ENCODE measurements at regions not wholly inside any gene's neighbourhood (a gene's known extent, or its start where the extent isn't known, plus 50 kb on each side); places are given as distances from the start of the nearest gene placed in this dataset.

DNA sequence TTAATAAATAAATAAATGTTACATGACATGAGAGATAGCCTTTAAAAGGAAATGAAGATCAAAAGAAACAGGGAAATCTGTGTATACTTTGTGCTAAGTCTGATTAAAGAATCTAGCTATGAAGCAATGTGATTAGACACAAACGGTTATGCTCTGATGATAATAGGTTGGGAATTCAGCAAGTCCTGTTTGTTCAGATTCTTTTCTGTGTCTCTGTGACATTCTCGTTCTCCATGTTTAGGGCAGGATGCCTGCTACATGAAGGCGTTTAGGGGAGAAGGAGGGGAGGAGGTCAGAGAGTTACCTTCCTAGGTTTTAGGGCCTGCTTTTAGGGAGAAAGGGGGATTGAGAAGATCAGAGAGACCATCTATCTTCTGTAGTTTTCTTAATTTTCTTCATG lies 555.3 kb downstream of the DNAJB9 start (continued):
- TF ChIP-seq, protein P1, sequence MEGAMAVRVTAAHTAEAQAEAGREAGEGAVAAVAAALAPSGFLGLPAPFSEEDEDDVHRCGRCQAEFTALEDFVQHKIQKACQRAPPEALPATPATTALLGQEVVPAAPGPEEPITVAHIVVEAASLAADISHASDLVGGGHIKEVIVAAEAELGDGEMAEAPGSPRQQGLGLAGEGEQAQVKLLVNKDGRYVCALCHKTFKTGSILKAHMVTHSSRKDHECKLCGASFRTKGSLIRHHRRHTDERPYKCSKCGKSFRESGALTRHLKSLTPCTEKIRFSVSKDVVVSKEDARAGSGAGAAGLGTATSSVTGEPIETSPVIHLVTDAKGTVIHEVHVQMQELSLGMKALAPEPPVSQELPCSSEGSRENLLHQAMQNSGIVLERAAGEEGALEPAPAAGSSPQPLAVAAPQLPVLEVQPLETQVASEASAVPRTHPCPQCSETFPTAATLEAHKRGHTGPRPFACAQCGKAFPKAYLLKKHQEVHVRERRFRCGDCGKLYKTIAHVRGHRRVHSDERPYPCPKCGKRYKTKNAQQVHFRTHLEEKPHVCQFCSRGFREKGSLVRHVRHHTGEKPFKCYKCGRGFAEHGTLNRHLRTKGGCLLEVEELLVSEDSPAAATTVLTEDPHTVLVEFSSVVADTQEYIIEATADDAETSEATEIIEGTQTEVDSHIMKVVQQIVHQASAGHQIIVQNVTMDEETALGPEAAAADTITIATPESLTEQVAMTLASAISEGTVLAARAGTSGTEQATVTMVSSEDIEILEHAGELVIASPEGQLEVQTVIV (IDR thresholded peaks at IDR 0.05; ENCODE audit: borderline replicate concordance, partially characterized antibody), result no peak
- TF ChIP-seq BACH1 (IDR thresholded peaks at IDR 0.05; ENCODE audit: borderline replicate concordance) (no peak), TCF12 (IDR thresholded peaks at IDR 0.05; ENCODE audit: low read depth, low read length) (no peak), NR2F1 (conservative IDR thresholded peaks at IDR 0.05) (no peak), PML (IDR thresholded peaks at IDR 0.05; ENCODE audit: low read length) (no peak)

DNA sequence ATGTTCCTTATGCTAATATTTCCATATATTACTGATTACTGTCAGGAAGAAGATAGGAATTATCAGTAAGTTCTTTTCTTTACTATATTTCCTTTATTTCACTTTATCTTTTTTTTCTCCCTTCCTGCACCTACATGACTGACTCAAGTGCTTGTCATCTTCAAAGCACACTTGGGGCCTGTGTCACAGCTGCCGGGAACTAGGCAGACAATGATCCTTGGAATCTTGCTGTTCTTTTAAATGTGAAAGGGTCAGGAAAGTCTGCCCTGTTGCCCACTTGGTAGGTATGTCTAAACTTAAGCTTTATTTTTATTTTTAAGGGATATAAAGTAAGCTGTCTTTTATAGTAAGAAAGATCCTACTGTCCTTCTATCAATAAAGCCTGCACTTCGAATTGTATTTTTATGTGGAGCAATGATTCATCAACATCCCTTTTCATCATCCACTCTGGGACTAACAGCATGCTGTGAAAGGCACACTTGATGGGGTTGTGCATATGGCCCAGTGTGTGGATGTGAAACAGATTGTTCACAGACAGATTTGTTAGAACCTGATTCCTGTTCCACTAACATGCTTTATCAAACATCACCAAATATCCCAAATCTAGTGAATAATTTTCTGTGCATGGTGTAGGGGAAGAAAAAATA lies 556.9 kb downstream of the DNAJB9 start:
- no peak overlapping the region for H3K4me3 ChIP-seq
- RAD21 ChIA-PET (ENCODE audit: unreplicated experiment), result no interaction called here
- no peaks in the 10 kb centered on the region for H3K36me3 ChIP-seq (ENCODE audit: control insufficient read depth in 2 of 2, insufficient read depth in 2 of 2, low read length in 1 of 2)
- in situ Hi-C loops (cut with MboI) (no loop called here), intact Hi-C loops (cut with micrococcal nuclease; ENCODE audit: unreplicated experiment) (no loop called here)
- TF ChIP-seq NFYA (IDR thresholded peaks at IDR 0.05; ENCODE audit: borderline replicate concordance, low read depth, low read length), result no peak
- TF ChIP-seq CBFB (IDR thresholded peaks at IDR 0.05; ENCODE audit: low read depth), result no peak
- TF ChIP-seq NR2F1 (conservative IDR thresholded peaks at IDR 0.05), result no peak
- TF ChIP-seq ZNF24 (IDR thresholded peaks at IDR 0.05), result no peak
- TF ChIP-seq NFYB (IDR thresholded peaks at IDR 0.05; ENCODE audit: insufficient read depth, low read depth, low read length), result no peak
- no peak for TF ChIP-seq ZNF217 (IDR thresholded peaks at IDR 0.05)
- TF ChIP-seq ZZZ3 (IDR thresholded peaks at IDR 0.05; ENCODE audit: control insufficient read depth, insufficient read length, low read depth), result no peak
- no peak for TF ChIP-seq SIN3A (IDR thresholded peaks at IDR 0.05; ENCODE audit: low read depth, low read length)
- TF ChIP-seq BHLHE40 (IDR thresholded peaks at IDR 0.05; ENCODE audit: borderline replicate concordance in 1 of 2, low read depth in 2 of 2, low read length in 1 of 2), result no peak
- TF ChIP-seq, protein P2, sequence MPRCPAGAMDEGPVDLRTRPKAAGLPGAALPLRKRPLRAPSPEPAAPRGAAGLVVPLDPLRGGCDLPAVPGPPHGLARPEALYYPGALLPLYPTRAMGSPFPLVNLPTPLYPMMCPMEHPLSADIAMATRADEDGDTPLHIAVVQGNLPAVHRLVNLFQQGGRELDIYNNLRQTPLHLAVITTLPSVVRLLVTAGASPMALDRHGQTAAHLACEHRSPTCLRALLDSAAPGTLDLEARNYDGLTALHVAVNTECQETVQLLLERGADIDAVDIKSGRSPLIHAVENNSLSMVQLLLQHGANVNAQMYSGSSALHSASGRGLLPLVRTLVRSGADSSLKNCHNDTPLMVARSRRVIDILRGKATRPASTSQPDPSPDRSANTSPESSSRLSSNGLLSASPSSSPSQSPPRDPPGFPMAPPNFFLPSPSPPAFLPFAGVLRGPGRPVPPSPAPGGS (IDR thresholded peaks at IDR 0.05; ENCODE audit: borderline replicate concordance, insufficient read depth, low read depth, low read length, poor library complexity, severe bottlenecking), result no peak
- TF ChIP-seq, protein P3, sequence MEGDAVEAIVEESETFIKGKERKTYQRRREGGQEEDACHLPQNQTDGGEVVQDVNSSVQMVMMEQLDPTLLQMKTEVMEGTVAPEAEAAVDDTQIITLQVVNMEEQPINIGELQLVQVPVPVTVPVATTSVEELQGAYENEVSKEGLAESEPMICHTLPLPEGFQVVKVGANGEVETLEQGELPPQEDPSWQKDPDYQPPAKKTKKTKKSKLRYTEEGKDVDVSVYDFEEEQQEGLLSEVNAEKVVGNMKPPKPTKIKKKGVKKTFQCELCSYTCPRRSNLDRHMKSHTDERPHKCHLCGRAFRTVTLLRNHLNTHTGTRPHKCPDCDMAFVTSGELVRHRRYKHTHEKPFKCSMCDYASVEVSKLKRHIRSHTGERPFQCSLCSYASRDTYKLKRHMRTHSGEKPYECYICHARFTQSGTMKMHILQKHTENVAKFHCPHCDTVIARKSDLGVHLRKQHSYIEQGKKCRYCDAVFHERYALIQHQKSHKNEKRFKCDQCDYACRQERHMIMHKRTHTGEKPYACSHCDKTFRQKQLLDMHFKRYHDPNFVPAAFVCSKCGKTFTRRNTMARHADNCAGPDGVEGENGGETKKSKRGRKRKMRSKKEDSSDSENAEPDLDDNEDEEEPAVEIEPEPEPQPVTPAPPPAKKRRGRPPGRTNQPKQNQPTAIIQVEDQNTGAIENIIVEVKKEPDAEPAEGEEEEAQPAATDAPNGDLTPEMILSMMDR (IDR thresholded peaks at IDR 0.05 in 2 of 3, conservative IDR thresholded peaks at IDR 0.05 in 1 of 3; ENCODE audit: control insufficient read depth in 2 of 3, extremely low read depth in 1 of 3, insufficient read depth in 1 of 3, low read depth in 3 of 3, low read length in 3 of 3), result no peak
- no peak for TF ChIP-seq GABPA (IDR thresholded peaks at IDR 0.05; ENCODE audit: low read depth)
- H3K9me3 ChIP-seq (replicated peaks; ENCODE audit: control insufficient read depth, insufficient read depth, low read length), result no peaks in the 10 kb centered on the region
- H3K4me1 ChIP-seq (ENCODE audit: control insufficient read depth, insufficient read depth, low read length), result no peaks in the 10 kb centered on the region
- no peak overlapping the region for H2AFZ ChIP-seq (ENCODE audit: control insufficient read depth, low read depth, low read length)
- H3K4me2 ChIP-seq (ENCODE audit: control insufficient read depth, insufficient read depth), result no peak overlapping the region
- POLR2A ChIA-PET, result no interaction called here
- H3K27me3 ChIP-seq (replicated peaks in 1 of 2; ENCODE audit: control insufficient read depth in 2 of 2, insufficient read depth in 2 of 2, low read length in 1 of 2), result no peaks in the 10 kb centered on the region
- no TSS peak for BruUV-seq (replicated peaks)
- H3K9ac ChIP-seq (ENCODE audit: control insufficient read depth, insufficient read depth, low read length), result no peak overlapping the region
- DNase-seq (ENCODE audit: low read depth, low spot score) (no peak), FAIRE-seq (no peak), ATAC-seq (no peak)
- H4K20me1 ChIP-seq (ENCODE audit: control insufficient read depth, insufficient read depth), result no peaks in the 10 kb centered on the region
- no peak overlapping the region for H3K27ac ChIP-seq (ENCODE audit: control insufficient read depth, insufficient read depth)
- CTCF ChIA-PET, result no interaction called here
- WGBS (ENCODE audit: insufficient coverage, insufficient replicate concordance, low lambda C conversion rate, missing lambda C conversion rate), result 17% methylated on average over 2 of the region's 2 CpGs
- no peaks in the 10 kb centered on the region for H3K79me2 ChIP-seq (ENCODE audit: control insufficient read depth, insufficient read depth, low read length)
- SMC1A ChIA-PET (ENCODE audit: uncharacterized antibody, unreplicated experiment), result no interaction called here
